ENCODE measurements at regions not wholly inside any gene's neighbourhood (a gene's known extent, or its start where the extent isn't known, plus 50 kb on each side); places are given as distances from the start of the nearest gene placed in this dataset.

GRCh38 chr20:55656231-55656775 lies 349.0 kb downstream of the CBLN4 start:
- intact Hi-C loops (cut with micrococcal nuclease): no loop called here
- H3K9me3 ChIP-seq (ENCODE audit: control extremely low read depth in 1 of 3, control insufficient read depth in 2 of 3, insufficient read depth in 1 of 3, low read length in 2 of 3): peaks cover 0 to 3% (median 0%) of the 10 kb centered on the region in 3 donors
- H3K4me3 Mint-ChIP-seq: no peak overlapping the region
- H3K27ac Mint-ChIP-seq: no peak overlapping the region
- H3K4me2 ChIP-seq (replicated peaks; ENCODE audit: low read depth, low read length, poor library complexity, severe bottlenecking): no peak overlapping the region
- DNase-seq: no peak
- no peaks in the 10 kb centered on the region for H3K4me1 ChIP-seq (ENCODE audit: control insufficient read depth in 2 of 2, insufficient read depth in 2 of 2, low read length in 2 of 2)
- H3K4me3 ChIP-seq (ENCODE audit: control extremely low read depth in 1 of 5, extremely low read depth in 1 of 5, insufficient read depth in 1 of 5, low read depth in 2 of 5, low read length in 4 of 5): no peak overlapping the region
- ATAC-seq (ENCODE audit: low read depth): no peak
- H3K9me3 Mint-ChIP-seq (ENCODE audit: insufficient read depth): peaks cover 2% of the 10 kb centered on the region
- no peak overlapping the region for H3K9ac ChIP-seq (ENCODE audit: low read length)
- no peaks in the 10 kb centered on the region for H3K4me1 Mint-ChIP-seq
- no peak overlapping the region for H2AFZ ChIP-seq (ENCODE audit: insufficient read depth, low read depth, low read length, poor library complexity, severe bottlenecking)
- H3K36me3 ChIP-seq (replicated peaks in 1 of 2; ENCODE audit: control extremely low read depth in 1 of 2, control insufficient read depth in 1 of 2, extremely low read depth in 1 of 2, insufficient read depth in 2 of 2, low read length in 1 of 2): no peaks in the 10 kb centered on the region
- H4K20me1 ChIP-seq (ENCODE audit: control insufficient read depth, insufficient read depth, low read length, poor library complexity, severe bottlenecking): no peaks in the 10 kb centered on the region
- ChIA-PET POLR2A (no interaction called here), CTCF (no interaction called here)
- no peak overlapping the region for H3K27ac ChIP-seq (ENCODE audit: low read length in 2 of 2)
- H3K27me3 ChIP-seq (replicated peaks in 1 of 4; ENCODE audit: control extremely low read depth in 1 of 4, control insufficient read depth in 3 of 4, insufficient read depth in 4 of 4, low read length in 3 of 4): no peaks in the 10 kb centered on the region
- no peak for TF ChIP-seq EZH2 (IDR thresholded peaks at IDR 0.05; ENCODE audit: borderline replicate concordance, insufficient read depth, low read depth, low read length, poor library complexity, severe bottlenecking)
- no peak for TF ChIP-seq CTCF (IDR thresholded peaks at IDR 0.05)
- H3K79me2 ChIP-seq (ENCODE audit: control insufficient read depth, insufficient read depth, low read length): no peaks in the 10 kb centered on the region
- 74% methylated on average over 2 of the region's 3 CpGs for WGBS (ENCODE audit: insufficient coverage)
- no peaks in the 10 kb centered on the region for H3K27me3 Mint-ChIP-seq

- Mint-ChIP-seq H3K27ac (no peak overlapping the region), H3K27me3 (no peaks in the 10 kb centered on the region), H3K4me1 (no peaks in the 10 kb centered on the region), H3K4me3 (no peak overlapping the region), H3K9me3 (ENCODE audit: insufficient read depth) (no peaks in the 10 kb centered on the region)
- H3K9ac ChIP-seq (ENCODE audit: low read length): no peak overlapping the region
- H3K9me3 ChIP-seq (ENCODE audit: control extremely low read depth in 1 of 3, control insufficient read depth in 2 of 3, insufficient read depth in 1 of 3, low read length in 2 of 3): peaks cover 0 to 3% (median 3%) of the 10 kb centered on the region in 3 donors
- no peaks in the 10 kb centered on the region for H3K36me3 ChIP-seq (replicated peaks in 1 of 2; ENCODE audit: control extremely low read depth in 1 of 2, control insufficient read depth in 1 of 2, extremely low read depth in 1 of 2, insufficient read depth in 2 of 2, low read length in 1 of 2)
- TF ChIP-seq EZH2 (IDR thresholded peaks at IDR 0.05; ENCODE audit: borderline replicate concordance, insufficient read depth, low read depth, low read length, poor library complexity, severe bottlenecking): no peak
- 70% methylated on average over 4 of the region's 6 CpGs for WGBS (ENCODE audit: insufficient coverage)
- no peak overlapping the region for H3K27ac ChIP-seq (ENCODE audit: low read length in 2 of 2)
- CTCF ChIA-PET: no interaction called here
- no peaks in the 10 kb centered on the region for H4K20me1 ChIP-seq (ENCODE audit: control insufficient read depth, insufficient read depth, low read length, poor library complexity, severe bottlenecking)
- intact Hi-C loops (cut with micrococcal nuclease): no loop called here
- no peaks in the 10 kb centered on the region for H3K27me3 ChIP-seq (replicated peaks in 1 of 4; ENCODE audit: control extremely low read depth in 1 of 4, control insufficient read depth in 3 of 4, insufficient read depth in 4 of 4, low read length in 3 of 4)
- H3K4me1 ChIP-seq (ENCODE audit: control insufficient read depth in 2 of 2, insufficient read depth in 2 of 2, low read length in 2 of 2): no peaks in the 10 kb centered on the region
- ATAC-seq (ENCODE audit: low read depth) (no peak), DNase-seq (no peak)
- H3K79me2 ChIP-seq (ENCODE audit: control insufficient read depth, insufficient read depth, low read length): no peaks in the 10 kb centered on the region
- H3K4me3 ChIP-seq (ENCODE audit: control extremely low read depth in 1 of 5, extremely low read depth in 1 of 5, insufficient read depth in 1 of 5, low read depth in 2 of 5, low read length in 4 of 5): no peak overlapping the region
- POLR2A ChIA-PET: no interaction called here
- no peak overlapping the region for H2AFZ ChIP-seq (ENCODE audit: insufficient read depth, low read depth, low read length, poor library complexity, severe bottlenecking)
- no peak overlapping the region for H3K4me2 ChIP-seq (replicated peaks; ENCODE audit: low read depth, low read length, poor library complexity, severe bottlenecking)
These were observed 354.5 kb downstream of the CBLN4 start for GRCh38 chr20:55650657-55651360.
